ENCODE measurements at regions not wholly inside any gene's neighbourhood (a gene's known extent, or its start where the extent isn't known, plus 50 kb on each side); places are given as distances from the start of the nearest gene placed in this dataset.
"Not testable (repeated sequence)": the region's sequence is repeated elsewhere in the genome, so short reads cannot be mapped to it uniquely, and the experiment has no call there.

GRCh38 chr7:76971201-76971600 lies 61.0 kb downstream of the SPDYE17 start:
- H3K9me3 Mint-ChIP-seq; H3K4me1 Mint-ChIP-seq; H3K4me3 Mint-ChIP-seq; H3K27me3 Mint-ChIP-seq (ENCODE audit: low read depth); DNase-seq (ENCODE audit: low read depth, low spot score); H3K27ac Mint-ChIP-seq (ENCODE audit: unreplicated experiment); H3K36me3 Mint-ChIP-seq (ENCODE audit: low read depth): not testable (repeated sequence)

DNA sequence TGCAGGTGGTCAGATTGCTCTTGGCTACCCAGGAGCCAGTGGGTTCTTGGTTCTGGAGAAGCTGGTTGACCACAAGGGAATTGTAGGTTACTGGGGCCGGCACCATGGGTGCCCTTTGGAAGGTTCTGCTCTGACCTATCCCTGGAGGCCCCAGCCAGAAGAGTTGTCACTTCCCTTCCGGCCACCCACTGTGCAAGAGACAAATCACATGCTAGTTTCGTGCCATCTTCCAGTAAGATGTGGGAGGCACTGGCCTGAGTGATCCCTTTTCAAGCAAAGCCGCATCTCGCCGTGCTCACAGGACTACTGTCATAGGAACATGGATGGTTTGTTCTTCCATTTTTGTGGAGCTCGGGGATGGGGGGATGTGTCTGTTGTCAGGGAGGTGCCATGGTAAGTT lies 62.3 kb downstream of the SPDYE17 start:
- not testable (repeated sequence) for H3K4me3 Mint-ChIP-seq; H3K36me3 Mint-ChIP-seq (ENCODE audit: low read depth); H3K27ac Mint-ChIP-seq (ENCODE audit: unreplicated experiment); H3K27me3 Mint-ChIP-seq (ENCODE audit: low read depth); DNase-seq (ENCODE audit: low read depth, low spot score); H3K9me3 Mint-ChIP-seq; H3K4me1 Mint-ChIP-seq

- H3K36me3 Mint-ChIP-seq (ENCODE audit: low read depth); DNase-seq (ENCODE audit: low read depth, low spot score); H3K4me1 Mint-ChIP-seq; H3K4me3 Mint-ChIP-seq; H3K9me3 Mint-ChIP-seq; H3K27ac Mint-ChIP-seq (ENCODE audit: unreplicated experiment); H3K27me3 Mint-ChIP-seq (ENCODE audit: low read depth): not testable (repeated sequence)
Observed at GRCh38 chr7:76965731-76966548, 66.2 kb downstream of the SPDYE17 start.

- H3K27me3 Mint-ChIP-seq (ENCODE audit: low read depth); H3K9me3 Mint-ChIP-seq; H3K27ac Mint-ChIP-seq (ENCODE audit: unreplicated experiment); H3K4me3 Mint-ChIP-seq; H3K36me3 Mint-ChIP-seq (ENCODE audit: low read depth); H3K4me1 Mint-ChIP-seq; DNase-seq (ENCODE audit: low read depth, low spot score): not testable (repeated sequence)
Observed at GRCh38 chr7:76964050-76964449, 68.1 kb downstream of the SPDYE17 start.

- DNase-seq (ENCODE audit: low read depth, low spot score); H3K27me3 Mint-ChIP-seq (ENCODE audit: low read depth); H3K36me3 Mint-ChIP-seq (ENCODE audit: low read depth); H3K4me1 Mint-ChIP-seq; H3K9me3 Mint-ChIP-seq; H3K27ac Mint-ChIP-seq (ENCODE audit: unreplicated experiment); H3K4me3 Mint-ChIP-seq: not testable (repeated sequence)
Observed at GRCh38 chr7:76963061-76963460, 69.1 kb downstream of the SPDYE17 start.

- H3K27me3 Mint-ChIP-seq (ENCODE audit: low read depth); H3K4me3 Mint-ChIP-seq; H3K36me3 Mint-ChIP-seq (ENCODE audit: low read depth); H3K4me1 Mint-ChIP-seq; H3K9me3 Mint-ChIP-seq; H3K27ac Mint-ChIP-seq (ENCODE audit: unreplicated experiment); DNase-seq (ENCODE audit: low read depth, low spot score): not testable (repeated sequence)
Observed at GRCh38 chr7:76960400-76960986, 71.7 kb downstream of the SPDYE17 start.

DNA sequence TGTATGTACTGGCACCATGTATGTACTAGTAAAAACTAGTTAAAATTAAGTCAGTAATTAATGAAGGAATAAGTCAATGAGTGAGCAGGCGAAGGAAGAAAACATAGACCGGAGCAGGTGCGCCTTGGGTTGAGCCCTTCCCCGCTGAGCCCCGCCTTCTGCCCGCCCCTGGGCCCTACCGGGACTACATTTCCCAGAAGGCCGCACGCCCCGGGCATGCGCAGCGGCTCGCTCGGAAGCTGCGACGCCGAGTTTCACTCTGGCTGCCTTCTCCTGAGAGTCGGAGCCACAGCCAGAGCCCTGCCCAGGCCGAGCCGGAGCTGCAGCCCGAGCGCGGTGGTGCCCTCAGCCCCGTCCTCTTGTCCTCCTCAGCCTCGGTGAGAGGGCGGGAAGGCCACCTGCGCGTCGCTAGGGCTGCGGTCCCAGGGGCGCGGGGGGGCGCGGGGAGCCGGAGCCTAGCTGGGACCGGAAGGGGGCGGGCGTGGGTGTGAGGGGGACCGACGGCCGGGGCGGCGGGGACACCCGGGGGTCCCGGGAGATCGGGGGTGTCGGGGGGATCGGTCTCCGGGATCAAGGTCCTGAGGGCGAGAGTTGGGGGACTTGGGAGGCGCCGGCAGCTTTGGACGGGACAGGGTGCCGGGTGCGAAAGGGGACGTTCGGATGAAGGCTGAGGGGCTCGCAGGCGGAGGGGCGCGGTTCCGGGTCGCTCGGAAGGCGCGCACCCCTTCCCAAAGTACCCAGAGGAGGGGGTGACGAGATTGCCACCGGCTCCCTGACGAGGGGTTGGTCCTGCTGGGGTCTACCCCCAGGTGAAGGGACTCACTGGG lies 72.4 kb downstream of the SPDYE17 start:
- not testable (repeated sequence) for H3K27me3 Mint-ChIP-seq (ENCODE audit: low read depth); H3K4me1 Mint-ChIP-seq; DNase-seq (ENCODE audit: low read depth, low spot score); H3K4me3 Mint-ChIP-seq; H3K36me3 Mint-ChIP-seq (ENCODE audit: low read depth); H3K27ac Mint-ChIP-seq (ENCODE audit: unreplicated experiment); H3K9me3 Mint-ChIP-seq

DNA sequence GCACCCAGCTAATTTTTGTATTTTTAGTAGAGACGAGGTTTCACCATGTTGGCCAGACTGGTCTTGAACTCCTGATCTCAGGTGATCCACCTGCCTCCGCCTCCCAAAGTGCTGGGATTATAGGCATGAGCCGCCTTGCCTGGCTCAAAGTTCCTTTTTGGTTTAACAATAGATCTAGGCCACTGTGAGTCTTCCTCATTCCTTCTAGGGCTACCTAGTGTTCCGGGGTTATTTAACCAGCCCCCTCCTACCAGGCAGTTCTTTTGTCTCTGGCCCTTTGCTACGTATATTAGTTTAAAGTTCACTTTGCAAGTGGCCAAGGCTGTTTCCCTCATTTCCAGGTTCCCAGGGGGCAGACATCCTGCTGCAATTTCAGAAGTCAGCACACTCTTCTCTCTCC lies 75.6 kb downstream of the SPDYE17 start:
- DNase-seq (ENCODE audit: low read depth, low spot score): not testable (repeated sequence)

DNA sequence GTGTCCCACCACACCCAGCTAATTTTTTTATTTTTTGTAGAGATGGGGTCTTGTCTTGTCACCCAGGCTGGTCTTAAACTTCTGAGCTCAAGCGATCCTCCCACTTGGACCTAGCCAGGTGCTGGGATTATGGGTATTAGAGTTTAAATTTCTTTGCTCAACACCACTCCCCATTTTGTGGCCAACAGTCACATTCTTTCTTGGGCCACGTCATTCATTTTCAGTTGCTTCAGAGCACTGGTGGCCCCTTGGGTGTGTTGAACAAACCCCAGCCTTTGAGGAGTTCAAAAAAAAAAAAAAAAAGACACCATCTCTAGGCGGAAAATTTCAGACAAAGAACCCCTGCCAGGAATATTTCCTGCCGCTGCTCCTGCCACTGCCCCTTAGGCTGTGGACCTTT lies 77.0 kb downstream of the SPDYE17 start:
- H3K27me3 Mint-ChIP-seq (ENCODE audit: low read depth); H3K27ac Mint-ChIP-seq (ENCODE audit: unreplicated experiment); DNase-seq (ENCODE audit: low read depth, low spot score); H3K4me3 Mint-ChIP-seq; H3K9me3 Mint-ChIP-seq; H3K4me1 Mint-ChIP-seq; H3K36me3 Mint-ChIP-seq (ENCODE audit: low read depth): not testable (repeated sequence)

More for the DNA sequence above, 75.6 kb downstream of the SPDYE17 start:
- not testable (repeated sequence) for H3K27me3 Mint-ChIP-seq (ENCODE audit: low read depth); H3K4me3 Mint-ChIP-seq; H3K27ac Mint-ChIP-seq (ENCODE audit: unreplicated experiment); H3K36me3 Mint-ChIP-seq (ENCODE audit: low read depth); H3K4me1 Mint-ChIP-seq; H3K9me3 Mint-ChIP-seq

DNA sequence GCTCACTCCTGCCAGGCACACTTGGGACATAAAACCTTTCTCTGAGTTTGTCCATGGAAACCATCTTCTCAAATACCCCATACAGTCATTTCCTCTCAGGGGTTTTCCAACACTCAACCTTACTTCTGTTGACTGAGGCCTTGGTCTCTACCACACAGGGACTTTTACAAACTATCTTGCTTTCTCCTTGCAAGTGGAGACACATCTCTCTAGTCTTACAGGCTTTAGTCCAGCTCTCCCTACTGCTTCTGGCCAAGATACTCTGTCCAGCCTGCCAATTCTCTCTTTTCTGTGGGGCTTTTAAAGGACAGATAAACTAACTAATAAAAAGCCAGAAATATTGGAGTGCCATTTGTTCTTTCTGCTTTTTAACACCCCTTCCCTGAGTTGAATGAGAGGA lies 87.6 kb downstream of the SPDYE17 start:
- not testable (repeated sequence) for H3K36me3 Mint-ChIP-seq (ENCODE audit: low read depth); H3K4me1 Mint-ChIP-seq; DNase-seq (ENCODE audit: low read depth, low spot score); H3K27ac Mint-ChIP-seq (ENCODE audit: unreplicated experiment); H3K4me3 Mint-ChIP-seq; H3K9me3 Mint-ChIP-seq; H3K27me3 Mint-ChIP-seq (ENCODE audit: low read depth)

GRCh38 chr7:76941809-76942765 lies 90.1 kb downstream of the SPDYE17 start:
- H3K27me3 Mint-ChIP-seq (ENCODE audit: low read depth); H3K4me1 Mint-ChIP-seq; H3K27ac Mint-ChIP-seq (ENCODE audit: unreplicated experiment); H3K4me3 Mint-ChIP-seq; H3K36me3 Mint-ChIP-seq (ENCODE audit: low read depth); H3K9me3 Mint-ChIP-seq; DNase-seq (ENCODE audit: low read depth, low spot score): not testable (repeated sequence)

DNA sequence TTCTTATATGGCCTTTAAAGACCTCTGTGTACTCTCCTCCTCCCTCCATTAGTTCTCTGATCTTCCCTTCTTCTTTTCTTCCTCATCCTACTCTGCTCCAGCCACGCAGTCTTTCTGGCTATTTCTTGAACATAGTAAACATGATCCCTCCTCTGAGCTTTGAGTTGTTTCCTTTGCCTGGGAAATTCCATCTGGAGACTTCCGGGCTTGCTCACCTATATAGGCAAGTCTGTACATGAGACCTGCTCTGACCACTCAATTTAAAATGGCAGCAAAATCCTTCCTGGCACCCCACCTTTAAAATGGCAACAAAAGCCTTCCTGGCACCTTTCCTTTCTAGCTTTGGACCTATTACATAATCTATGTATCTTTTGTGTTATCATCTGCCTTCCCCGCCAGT lies 94.4 kb downstream of the SPDYE17 start:
- H3K27ac Mint-ChIP-seq (ENCODE audit: unreplicated experiment); H3K4me3 Mint-ChIP-seq; H3K36me3 Mint-ChIP-seq (ENCODE audit: low read depth); H3K4me1 Mint-ChIP-seq; DNase-seq (ENCODE audit: low read depth, low spot score); H3K9me3 Mint-ChIP-seq; H3K27me3 Mint-ChIP-seq (ENCODE audit: low read depth): not testable (repeated sequence)

DNA sequence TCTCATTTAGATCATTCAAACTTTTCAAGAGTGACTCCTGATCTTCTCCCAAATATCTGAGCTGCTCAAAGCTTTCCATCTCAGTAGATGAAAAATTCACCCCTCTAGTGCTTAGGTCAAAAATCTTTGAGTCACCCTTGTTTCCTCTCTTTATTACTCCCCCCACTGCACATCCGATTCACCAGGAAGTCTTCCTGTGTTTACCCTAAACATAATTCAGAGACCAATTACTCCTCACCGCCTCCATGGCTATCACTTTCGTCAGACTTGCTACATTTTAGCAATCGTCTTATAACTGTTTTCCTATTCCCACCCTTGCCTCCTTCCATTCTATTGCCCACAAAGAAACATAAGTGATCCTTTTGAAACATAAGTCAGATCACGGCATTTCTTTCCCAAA lies 94.8 kb downstream of the SPDYE17 start:
- not testable (repeated sequence) for DNase-seq (ENCODE audit: low read depth, low spot score); H3K36me3 Mint-ChIP-seq (ENCODE audit: low read depth); H3K9me3 Mint-ChIP-seq; H3K27ac Mint-ChIP-seq (ENCODE audit: unreplicated experiment); H3K4me3 Mint-ChIP-seq; H3K4me1 Mint-ChIP-seq; H3K27me3 Mint-ChIP-seq (ENCODE audit: low read depth)

Data from neural crest cell (in vitro differentiated cells).